ENCODE measurements at regions not wholly inside any gene's neighbourhood (a gene's known extent, or its start where the extent isn't known, plus 50 kb on each side); places are given as distances from the start of the nearest gene placed in this dataset.

- TF ChIP-seq CTCF (IDR thresholded peaks at IDR 0.05) (peak; percentile 55), EZH2 (IDR thresholded peaks at IDR 0.05) (no peak), EZH2phosphoT487 (IDR thresholded peaks at IDR 0.05) (no peak)
These were observed 136.8 kb upstream of the ID2 start for GRCh38 chr2:8544786-8545694.
